Activated B cell treated with CpG ODN at 0.5 μM for 24 hours (primary cell): ENCODE measurements at regions not wholly inside any gene's neighbourhood (a gene's known extent, or its start where the extent isn't known, plus 50 kb on each side); places are given as distances from the start of the nearest gene placed in this dataset.

ENCODE experiments used
- ATAC-seq: fragments of 200-7000 bp; cut with Tn5 transposase; one replicate; pipeline ENCODE4 v1.10.0; 2021; ENCODE audit warnings: low read depth, mild to moderate bottlenecking, moderate library complexity
- CTCF ChIA-PET: fragments of 350-600 bp; sonication (Branson Sonifier 250); formaldehyde crosslinking; loops from one replicate; lab custom pipeline; 2021; ENCODE audit warnings: antibody characterized with exemption; lab: Charles Lee
- POLR2A ChIA-PET: fragments of 350-600 bp; sonication (Branson Sonifier 250); formaldehyde crosslinking; loops from one replicate; lab custom pipeline; 2021; ENCODE audit warnings: antibody characterized with exemption; lab: Charles Lee
- DNase-seq: peaks from one replicate; pipeline ENCODE4 v3.0.0; 2022
- H3K27ac Mint-ChIP-seq: one replicate; pipeline ENCODE4 v1.8.0; 2020; ENCODE audit warnings: mixed read lengths
- H3K27me3 Mint-ChIP-seq: one replicate; pipeline ENCODE4 v1.8.0; 2021; ENCODE audit warnings: mixed read lengths
- H3K36me3 Mint-ChIP-seq: one replicate; pipeline ENCODE4 v1.8.0; 2021; ENCODE audit warnings: low read depth, mixed read lengths
- H3K4me1 Mint-ChIP-seq: one replicate; pipeline ENCODE4 v1.8.0; 2021; ENCODE audit warnings: mixed read lengths
- H3K4me3 Mint-ChIP-seq: one replicate; pipeline ENCODE4 v1.8.0; 2020; ENCODE audit warnings: mild to moderate bottlenecking, mixed read lengths
- H3K9me3 Mint-ChIP-seq: one replicate; pipeline ENCODE4 v1.8.0; 2020; ENCODE audit warnings: mixed read lengths
- CTCF ChIP-seq: fragments of 200-600 bp; IDR thresholded peaks from one replicate; pipeline ENCODE4 v1.8.0; 2022; ENCODE audit warnings: antibody characterized with exemption, mild to moderate bottlenecking
- intact Hi-C: fragments of 100-400 bp; cut with micrococcal nuclease; formaldehyde crosslinking; loops from one replicate; pipeline ENCODE4 v1.15.1; 2024

DNA sequence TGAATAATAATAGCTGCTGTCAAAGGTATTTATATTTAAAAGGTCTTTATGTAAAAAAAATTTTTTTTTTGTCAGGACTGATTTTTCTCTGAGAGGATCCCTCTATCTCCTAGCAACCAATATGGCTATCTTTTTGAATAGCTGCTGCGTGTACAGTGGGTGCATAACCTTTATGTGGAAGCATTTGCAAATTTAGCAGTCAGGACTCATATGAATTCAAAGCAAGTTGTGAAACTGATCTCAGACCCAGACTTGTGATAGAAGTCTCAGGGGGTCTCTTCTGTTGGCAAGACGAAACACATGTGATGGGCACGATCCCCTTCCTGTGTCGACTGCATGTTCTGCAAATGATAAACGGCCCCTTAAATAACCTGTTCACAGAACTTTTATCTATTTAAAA, 114.1 kb upstream of the ARGLU1 start:
- ChIA-PET POLR2A (no interaction called here), CTCF (no interaction called here)
- H3K4me3 Mint-ChIP-seq, result no peak overlapping the region
- no peak overlapping the region for H3K27ac Mint-ChIP-seq
- ATAC-seq, result no peak
- intact Hi-C loops, result no loop called here
- peaks cover 6% of the 10 kb centered on the region for H3K4me1 Mint-ChIP-seq
- no peak for TF ChIP-seq CTCF
- no peak for DNase-seq
- no peaks in the 10 kb centered on the region for H3K9me3 Mint-ChIP-seq
- H3K36me3 Mint-ChIP-seq, result no peaks in the 10 kb centered on the region
- H3K27me3 Mint-ChIP-seq, result no peaks in the 10 kb centered on the region

GRCh38 chr13:106681536-106681935, 113.6 kb upstream of the ARGLU1 start:
- ChIA-PET POLR2A (no interaction called here), CTCF (no interaction called here)
- Mint-ChIP-seq H3K9me3 (no peaks in the 10 kb centered on the region), H3K36me3 (no peaks in the 10 kb centered on the region), H3K4me1 (peaks cover 6% of the 10 kb centered on the region), H3K27me3 (no peaks in the 10 kb centered on the region), H3K4me3 (no peak overlapping the region), H3K27ac (no peak overlapping the region)
- no peak for TF ChIP-seq CTCF
- intact Hi-C loops, result no loop called here
- no peak for DNase-seq
- no peak for ATAC-seq

DNA sequence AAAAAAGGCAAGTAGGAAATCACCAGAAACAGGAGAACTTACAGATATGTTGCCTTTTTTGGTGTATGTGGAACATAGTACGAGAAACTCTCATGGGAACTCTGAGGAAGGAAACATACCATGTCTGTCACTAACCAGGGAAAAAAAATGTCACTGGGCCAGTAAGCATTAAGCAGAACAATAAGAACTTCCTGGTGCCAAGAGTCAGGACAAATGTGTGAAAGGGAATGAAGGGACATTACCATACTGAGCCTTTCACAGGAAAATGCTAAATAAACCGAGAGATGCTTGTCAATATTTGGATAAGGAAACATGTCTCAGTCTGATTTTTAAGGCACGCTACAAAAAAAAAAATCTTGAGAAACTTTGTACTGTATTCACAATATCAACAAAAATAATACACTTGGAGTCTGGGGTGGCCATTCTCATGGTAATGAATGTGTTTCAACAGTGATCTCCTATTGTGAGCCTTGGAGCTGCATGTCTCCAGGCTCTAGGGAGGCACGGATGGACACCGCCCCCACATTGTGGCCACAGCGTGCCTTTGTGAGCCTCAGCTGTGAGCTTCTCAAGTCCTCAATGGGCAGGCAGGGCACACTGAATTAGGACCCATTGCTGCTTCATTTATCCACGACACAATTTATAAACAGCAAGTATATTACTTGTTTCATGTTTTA, 113.0 kb upstream of the ARGLU1 start:
- Mint-ChIP-seq H3K4me3 (no peak overlapping the region), H3K27me3 (peaks cover 1% of the 10 kb centered on the region), H3K9me3 (no peaks in the 10 kb centered on the region), H3K36me3 (no peaks in the 10 kb centered on the region), H3K4me1 (peaks cover 6% of the 10 kb centered on the region), H3K27ac (no peak overlapping the region)
- DNase-seq, result no peak
- intact Hi-C loops, result no loop called here
- no peak for TF ChIP-seq CTCF
- ATAC-seq, result no peak
- ChIA-PET POLR2A (no interaction called here), CTCF (no interaction called here)

DNA sequence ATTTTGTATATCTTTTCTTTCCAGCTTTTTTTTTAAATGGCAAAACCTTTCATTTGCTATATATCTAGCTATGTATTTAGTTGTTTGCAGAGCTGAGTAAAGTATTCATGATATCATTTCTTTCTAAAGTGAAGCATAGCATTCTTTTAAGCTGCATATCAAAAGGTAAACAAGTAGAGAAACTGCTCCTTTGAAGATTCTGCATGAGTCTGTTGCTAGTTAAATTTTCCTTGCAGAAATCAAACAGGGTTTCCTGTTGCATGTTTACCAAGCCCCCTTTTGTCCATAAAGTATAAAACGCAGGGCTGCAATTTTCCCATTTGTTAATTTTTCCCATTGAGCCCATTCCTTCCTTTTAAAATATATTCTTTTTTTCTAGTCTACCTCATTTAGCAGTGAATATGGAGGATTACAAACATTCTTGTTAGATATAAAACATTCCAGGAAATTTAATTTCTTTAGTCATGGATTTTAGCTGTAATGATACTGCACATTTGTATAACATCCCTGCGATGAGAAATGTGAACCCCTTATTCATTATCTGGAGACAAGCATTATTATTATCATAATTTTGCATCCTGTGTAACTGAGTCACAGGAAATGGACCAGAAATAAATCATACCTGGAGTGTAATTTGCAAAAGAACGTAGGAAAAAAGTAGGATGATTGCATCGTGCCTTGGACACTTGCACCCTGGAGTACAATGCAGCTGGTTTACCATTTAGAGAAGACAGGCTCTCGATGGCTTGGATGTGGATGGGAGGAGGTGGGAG, 110.9 kb upstream of the ARGLU1 start:
- ChIA-PET POLR2A (no interaction called here), CTCF (no interaction called here)
- peaks cover 6% of the 10 kb centered on the region for H3K4me1 Mint-ChIP-seq
- H3K27ac Mint-ChIP-seq, result no peak overlapping the region
- ATAC-seq, result no peak
- intact Hi-C loops, result no loop called here
- H3K27me3 Mint-ChIP-seq, result peaks cover 1% of the 10 kb centered on the region
- H3K36me3 Mint-ChIP-seq, result no peaks in the 10 kb centered on the region
- DNase-seq, result no peak
- no peaks in the 10 kb centered on the region for H3K9me3 Mint-ChIP-seq
- no peak overlapping the region for H3K4me3 Mint-ChIP-seq
- TF ChIP-seq CTCF, result no peak

- CTCF ChIA-PET, result no interaction called here
- ATAC-seq (no peak), DNase-seq (no peak)
- intact Hi-C loops, result no loop called here
- POLR2A ChIA-PET, result no interaction called here
- Mint-ChIP-seq H3K27ac (no peak overlapping the region), H3K4me1 (no peaks in the 10 kb centered on the region), H3K9me3 (no peaks in the 10 kb centered on the region), H3K36me3 (no peaks in the 10 kb centered on the region), H3K27me3 (peaks cover 1% of the 10 kb centered on the region), H3K4me3 (no peak overlapping the region)
- no peak for TF ChIP-seq CTCF
Measured at GRCh38 chr13:106675311-106675710, 107.4 kb upstream of the ARGLU1 start.
